COLO829 (cell line): ENCODE measurements at regions not wholly inside any gene's neighbourhood (a gene's known extent, or its start where the extent isn't known, plus 50 kb on each side); places are given as distances from the start of the nearest gene placed in this dataset.

Experiments used
- DNase-seq: peaks from one replicate; pipeline ENCODE4 v3.0.0; 2012; ENCODE audit warnings: low spot score

GRCh38 chr2:14524041-14524802 is 108.3 kb upstream of the LRATD1 start:
- no peak for DNase-seq

GRCh38 chr2:14524803-14525080 is 107.8 kb upstream of the LRATD1 start:
- no peak for DNase-seq

- DNase-seq = no peak
These were observed 102.0 kb upstream of the LRATD1 start for GRCh38 chr2:14530506-14530905.

GRCh38 chr2:14533131-14533757 is 99.3 kb upstream of the LRATD1 start:
- no peak for DNase-seq

- no peak for DNase-seq
These were observed 97.4 kb upstream of the LRATD1 start for GRCh38 chr2:14535156-14535555.

- DNase-seq = no peak
These were observed 95.5 kb upstream of the LRATD1 start for GRCh38 chr2:14536976-14537375.

- DNase-seq = no peak
These were observed 92.5 kb upstream of the LRATD1 start for GRCh38 chr2:14540015-14540414.

GRCh38 chr2:14543284-14543683 is 89.2 kb upstream of the LRATD1 start:
- DNase-seq = no peak

GRCh38 chr2:14544247-14544646 is 88.3 kb upstream of the LRATD1 start:
- DNase-seq = no peak

GRCh38 chr2:14547830-14548229 is 84.7 kb upstream of the LRATD1 start:
- DNase-seq = no peak

- no peak for DNase-seq
These were observed 81.9 kb upstream of the LRATD1 start for GRCh38 chr2:14550658-14551057.

GRCh38 chr2:14551069-14551468 is 81.4 kb upstream of the LRATD1 start:
- DNase-seq = no peak

GRCh38 chr2:14552286-14552685 is 80.2 kb upstream of the LRATD1 start:
- no peak for DNase-seq

- no peak for DNase-seq
These were observed 79.7 kb upstream of the LRATD1 start for GRCh38 chr2:14552818-14553217.

GRCh38 chr2:14554849-14555545 is 77.5 kb upstream of the LRATD1 start:
- DNase-seq = no peak

GRCh38 chr2:14557111-14557510 is 75.4 kb upstream of the LRATD1 start:
- no peak for DNase-seq

- no peak for DNase-seq
These were observed 74.6 kb upstream of the LRATD1 start for GRCh38 chr2:14557916-14558315.

- DNase-seq = no peak
These were observed 74.1 kb upstream of the LRATD1 start for GRCh38 chr2:14558335-14558919.

GRCh38 chr2:14560716-14561115 is 71.8 kb upstream of the LRATD1 start:
- no peak for DNase-seq

- DNase-seq = no peak
These were observed 69.2 kb upstream of the LRATD1 start for GRCh38 chr2:14563324-14563723.

GRCh38 chr2:14565666-14566065 is 66.9 kb upstream of the LRATD1 start:
- no peak for DNase-seq

GRCh38 chr2:14567561-14567960 is 65.0 kb upstream of the LRATD1 start:
- no peak for DNase-seq

- DNase-seq = no peak
These were observed 63.2 kb upstream of the LRATD1 start for GRCh38 chr2:14569294-14569693.
